ENCODE measurements at regions not wholly inside any gene's neighbourhood (a gene's known extent, or its start where the extent isn't known, plus 50 kb on each side); places are given as distances from the start of the nearest gene placed in this dataset.

DNA sequence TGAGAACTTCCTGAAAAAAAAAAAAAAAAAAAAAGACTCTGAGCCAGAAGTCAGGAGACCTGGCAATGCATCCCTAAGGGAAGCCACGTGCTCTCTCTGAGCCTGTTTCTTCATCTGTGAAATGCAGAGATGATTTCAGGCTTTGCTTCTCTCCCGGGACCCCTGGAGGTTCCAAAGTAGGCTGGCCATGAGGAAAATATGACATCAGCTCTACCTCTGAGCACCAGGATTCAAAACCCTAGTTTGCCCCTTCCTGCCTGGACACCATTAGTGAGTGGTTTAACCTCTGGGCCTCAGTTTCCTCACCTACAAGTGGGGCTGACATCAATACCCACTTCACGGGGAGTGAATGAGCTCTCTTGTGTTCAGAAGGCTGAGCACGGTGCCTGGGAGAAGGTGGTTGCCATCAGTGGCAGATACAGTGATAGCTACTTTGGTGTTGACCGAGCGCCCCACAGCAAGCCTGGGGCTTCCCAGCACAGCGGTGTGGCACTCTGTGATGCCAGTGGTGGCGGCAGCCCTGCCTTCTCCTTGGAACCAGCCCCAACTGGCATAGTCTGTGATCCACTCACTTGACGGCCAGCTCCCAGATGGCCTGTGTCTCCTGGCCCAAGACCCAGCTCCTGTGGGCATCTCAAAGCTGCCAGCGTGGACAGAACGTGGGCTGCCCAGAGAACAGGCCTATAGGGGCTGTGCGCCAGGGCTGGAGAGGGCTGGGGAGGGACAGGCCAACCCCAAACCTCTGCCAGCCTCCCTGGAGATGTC lies 153.1 kb upstream of the UNC5B start:
- H3K4me1 Mint-ChIP-seq, result no peaks in the 10 kb centered on the region
- no peak overlapping the region for H3K4me3 Mint-ChIP-seq
- no peaks in the 10 kb centered on the region for H3K27me3 Mint-ChIP-seq
- H3K9me3 Mint-ChIP-seq, result peaks cover 5% of the 10 kb centered on the region
- H3K27ac Mint-ChIP-seq, result no peak overlapping the region
- H3K36me3 Mint-ChIP-seq, result no peaks in the 10 kb centered on the region

- H3K9me3 Mint-ChIP-seq, result no peaks in the 10 kb centered on the region
- no peak overlapping the region for H3K4me3 Mint-ChIP-seq
- H3K27me3 Mint-ChIP-seq, result no peaks in the 10 kb centered on the region
- H3K36me3 Mint-ChIP-seq, result no peaks in the 10 kb centered on the region
- no peak overlapping the region for H3K27ac Mint-ChIP-seq
- H3K4me1 Mint-ChIP-seq, result no peaks in the 10 kb centered on the region
These were observed 152.4 kb upstream of the UNC5B start for GRCh38 chr10:71059943-71060342.

GRCh38 chr10:71060476-71061426 lies 151.6 kb upstream of the UNC5B start:
- Mint-ChIP-seq H3K27ac (no peak overlapping the region), H3K4me1 (no peaks in the 10 kb centered on the region), H3K4me3 (no peak overlapping the region), H3K9me3 (no peaks in the 10 kb centered on the region), H3K27me3 (no peaks in the 10 kb centered on the region), H3K36me3 (no peaks in the 10 kb centered on the region)

DNA sequence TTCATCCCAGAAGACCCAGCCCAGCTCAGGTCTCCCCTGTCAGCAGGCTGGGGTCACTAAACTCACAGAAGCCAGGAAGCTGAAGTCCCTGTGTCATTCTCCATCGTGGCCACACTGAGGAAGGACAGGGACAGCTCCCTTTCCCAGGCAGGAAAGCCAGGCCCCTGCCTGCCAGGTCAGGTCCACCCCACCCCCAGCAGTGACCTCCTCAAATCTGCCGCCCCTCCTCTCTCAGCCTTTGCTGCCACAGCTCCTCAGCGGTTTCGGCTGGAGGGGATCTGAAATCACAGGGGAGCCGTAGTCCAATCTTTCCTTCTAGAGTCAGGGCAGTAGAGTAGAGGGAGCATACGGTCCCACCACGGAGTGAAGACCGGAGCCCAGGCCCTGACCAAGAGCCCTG lies 150.9 kb upstream of the UNC5B start:
- Mint-ChIP-seq H3K4me3 (no peak overlapping the region), H3K27ac (no peak overlapping the region), H3K36me3 (no peaks in the 10 kb centered on the region), H3K9me3 (no peaks in the 10 kb centered on the region), H3K27me3 (no peaks in the 10 kb centered on the region), H3K4me1 (no peaks in the 10 kb centered on the region)

GRCh38 chr10:71062156-71062555 lies 150.2 kb upstream of the UNC5B start:
- no peak overlapping the region for H3K27ac Mint-ChIP-seq
- no peaks in the 10 kb centered on the region for H3K27me3 Mint-ChIP-seq
- no peaks in the 10 kb centered on the region for H3K4me1 Mint-ChIP-seq
- H3K4me3 Mint-ChIP-seq, result no peak overlapping the region
- H3K36me3 Mint-ChIP-seq, result no peaks in the 10 kb centered on the region
- no peaks in the 10 kb centered on the region for H3K9me3 Mint-ChIP-seq

GRCh38 chr10:71063401-71063800 lies 149.0 kb upstream of the UNC5B start:
- Mint-ChIP-seq H3K4me3 (no peak overlapping the region), H3K36me3 (no peaks in the 10 kb centered on the region), H3K9me3 (no peaks in the 10 kb centered on the region), H3K27ac (no peak overlapping the region), H3K27me3 (no peaks in the 10 kb centered on the region), H3K4me1 (no peaks in the 10 kb centered on the region)

GRCh38 chr10:71064413-71065118 lies 147.8 kb upstream of the UNC5B start:
- no peak overlapping the region for H3K27ac Mint-ChIP-seq
- H3K9me3 Mint-ChIP-seq, result no peaks in the 10 kb centered on the region

DNA sequence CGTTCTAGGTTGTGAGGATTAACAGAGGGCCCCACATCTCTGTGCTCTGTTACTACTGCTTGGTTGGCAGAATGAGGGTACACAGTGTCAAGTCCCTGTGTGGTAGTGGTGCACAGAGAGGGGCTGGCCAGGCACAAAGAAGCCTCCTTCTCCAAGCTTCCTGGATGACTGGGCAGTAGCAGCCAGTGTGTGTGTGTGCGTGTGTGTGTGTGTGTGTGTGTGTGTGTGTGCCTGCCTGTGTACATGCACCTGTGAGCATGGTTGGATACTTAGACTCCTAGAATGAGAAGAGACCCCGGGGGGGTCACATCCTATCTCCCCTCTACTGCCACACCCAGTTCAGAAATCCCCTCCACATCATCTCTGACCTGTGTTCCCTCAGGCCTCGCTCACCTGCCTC lies 146.7 kb upstream of the UNC5B start:
- Mint-ChIP-seq H3K4me1 (no peaks in the 10 kb centered on the region), H3K9me3 (no peaks in the 10 kb centered on the region), H3K36me3 (no peaks in the 10 kb centered on the region)

More at GRCh38 chr10:71064413-71065118, 147.8 kb upstream of the UNC5B start:
- no peak overlapping the region for H3K4me3 Mint-ChIP-seq
- no peaks in the 10 kb centered on the region for H3K27me3 Mint-ChIP-seq
- no peaks in the 10 kb centered on the region for H3K4me1 Mint-ChIP-seq
- H3K36me3 Mint-ChIP-seq, result no peaks in the 10 kb centered on the region

GRCh38 chr10:71066600-71066999 lies 145.8 kb upstream of the UNC5B start:
- no peak overlapping the region for H3K4me3 Mint-ChIP-seq
- no peaks in the 10 kb centered on the region for H3K27me3 Mint-ChIP-seq
- no peaks in the 10 kb centered on the region for H3K36me3 Mint-ChIP-seq
- H3K27ac Mint-ChIP-seq, result no peak overlapping the region
- H3K9me3 Mint-ChIP-seq, result no peaks in the 10 kb centered on the region
- H3K4me1 Mint-ChIP-seq, result no peaks in the 10 kb centered on the region

More for the DNA sequence above, 146.7 kb upstream of the UNC5B start:
- Mint-ChIP-seq H3K4me3 (no peak overlapping the region), H3K27me3 (no peaks in the 10 kb centered on the region), H3K27ac (no peak overlapping the region)

GRCh38 chr10:71067098-71067740 lies 145.2 kb upstream of the UNC5B start:
- no peaks in the 10 kb centered on the region for H3K27me3 Mint-ChIP-seq
- H3K4me3 Mint-ChIP-seq, result no peak overlapping the region
- H3K27ac Mint-ChIP-seq, result no peak overlapping the region
- H3K36me3 Mint-ChIP-seq, result no peaks in the 10 kb centered on the region
- no peaks in the 10 kb centered on the region for H3K4me1 Mint-ChIP-seq
- no peaks in the 10 kb centered on the region for H3K9me3 Mint-ChIP-seq

- Mint-ChIP-seq H3K4me3 (no peak overlapping the region), H3K36me3 (no peaks in the 10 kb centered on the region), H3K9me3 (no peaks in the 10 kb centered on the region), H3K27me3 (no peaks in the 10 kb centered on the region), H3K27ac (no peak overlapping the region), H3K4me1 (no peaks in the 10 kb centered on the region)
These were observed 143.5 kb upstream of the UNC5B start for GRCh38 chr10:71068861-71069271.

DNA sequence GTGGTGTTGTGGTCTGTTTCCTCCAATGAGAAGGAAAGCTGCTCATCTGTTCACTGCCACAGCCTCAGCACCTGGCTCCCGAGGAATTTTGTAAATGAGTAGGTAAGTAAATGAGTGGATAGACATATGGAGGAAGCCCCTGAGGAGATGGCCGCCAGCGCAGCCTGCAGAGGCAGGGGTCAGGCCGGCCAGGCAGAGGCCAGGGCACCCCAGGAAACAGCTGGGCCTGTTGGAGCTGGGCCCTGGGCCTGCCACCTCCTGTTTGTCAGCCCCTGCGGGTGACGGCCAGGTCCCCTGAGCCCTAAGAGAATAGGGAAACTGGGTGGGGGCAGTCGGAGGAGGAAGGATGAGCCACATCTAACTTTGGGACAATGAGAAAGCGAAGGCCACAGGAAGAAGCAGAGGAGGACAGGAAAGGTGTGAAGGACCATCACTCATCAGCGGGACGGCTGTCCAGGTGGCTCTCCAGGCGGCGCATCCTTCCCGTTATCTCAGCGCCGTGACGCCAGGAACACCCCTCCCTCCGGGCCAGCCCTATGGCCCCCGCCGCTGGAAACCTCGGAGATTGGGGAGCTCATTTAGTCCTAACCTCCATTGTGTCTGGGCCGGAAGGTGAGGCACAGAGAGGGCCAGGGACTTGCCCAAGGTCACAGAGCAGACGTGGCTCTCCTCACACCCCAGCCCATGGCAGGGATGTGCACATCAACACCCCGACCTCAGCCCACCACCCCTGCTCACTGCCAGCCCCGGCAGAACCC lies 142.3 kb upstream of the UNC5B start:
- no peaks in the 10 kb centered on the region for H3K27me3 Mint-ChIP-seq
- H3K4me3 Mint-ChIP-seq, result no peak overlapping the region
- H3K27ac Mint-ChIP-seq, result no peak overlapping the region
- no peaks in the 10 kb centered on the region for H3K4me1 Mint-ChIP-seq
- no peaks in the 10 kb centered on the region for H3K36me3 Mint-ChIP-seq
- H3K9me3 Mint-ChIP-seq, result no peaks in the 10 kb centered on the region

- Mint-ChIP-seq H3K27ac (no peak overlapping the region), H3K9me3 (no peaks in the 10 kb centered on the region), H3K36me3 (no peaks in the 10 kb centered on the region), H3K27me3 (no peaks in the 10 kb centered on the region), H3K4me3 (no peak overlapping the region), H3K4me1 (no peaks in the 10 kb centered on the region)
These were observed 141.6 kb upstream of the UNC5B start for GRCh38 chr10:71070741-71071140.

- Mint-ChIP-seq H3K27me3 (no peaks in the 10 kb centered on the region), H3K4me3 (no peak overlapping the region), H3K36me3 (no peaks in the 10 kb centered on the region), H3K4me1 (no peaks in the 10 kb centered on the region), H3K27ac (no peak overlapping the region), H3K9me3 (no peaks in the 10 kb centered on the region)
These were observed 140.1 kb upstream of the UNC5B start for GRCh38 chr10:71072131-71072822.

Data from activated naive CD4-positive, alpha-beta T cell treated with anti-CD3 and anti-CD28 coated beads, Interleukin-2, amount 50 U/mL, for 24 hours (primary cell).